CD14-positive monocyte (primary cell): ENCODE measurements at regions not wholly inside any gene's neighbourhood (a gene's known extent, or its start where the extent isn't known, plus 50 kb on each side); places are given as distances from the start of the nearest gene placed in this dataset.

Experiments
- DNase-seq, 3 donors: peaks; one replicate each; pipeline ENCODE4 v3.0.0-alpha.2; 2011 to 2022
- H2AFZ ChIP-seq: 2 replicates; pipeline ENCODE4 v1.6.0; 2012; ENCODE audit warnings: mild to moderate bottlenecking, low read depth, low read length, inconsistent platforms; ENCODE audit not compliant: insufficient read depth, poor library complexity, severe bottlenecking
- H3K27ac ChIP-seq, 2 donors: 1 replicate in 1 of 2; 2 replicates in 1 of 2; pipeline ENCODE4 v1.5.1; 2012 to 2013; ENCODE audit warnings: low read length in 2 of 2, control low read depth in 1 of 2, inconsistent platforms in 1 of 2, low read depth in 1 of 2, mild to moderate bottlenecking in 1 of 2
- H3K27me3 ChIP-seq, 2 donors: one replicate each; pipeline versions ENCODE4 v1.6.0 to v1.6.1; 2011 to 2013; ENCODE audit warnings: low read length in 2 of 2; ENCODE audit not compliant: control insufficient read depth in 2 of 2, insufficient read depth in 2 of 2
- H3K36me3 ChIP-seq, 2 donors: replicated peaks in 1 of 2; 1 replicate in 1 of 2; 2 replicates in 1 of 2; pipeline versions ENCODE4 v1.5.1 to v1.6.1; 2012 to 2013; ENCODE audit warnings: low read length in 2 of 2, control low read depth in 1 of 2, inconsistent platforms in 1 of 2, mild to moderate bottlenecking in 1 of 2; ENCODE audit not compliant: insufficient read depth in 2 of 2, control insufficient read depth in 1 of 2
- H3K4me1 ChIP-seq, 2 donors: 1 replicate in 1 of 2; 2 replicates in 1 of 2; pipeline versions ENCODE4 v1.5.1 to v1.6.1; 2012 to 2013; ENCODE audit warnings: low read length in 2 of 2, control low read depth in 1 of 2, inconsistent platforms in 1 of 2, mild to moderate bottlenecking in 1 of 2, moderate library complexity in 1 of 2; ENCODE audit not compliant: insufficient read depth in 2 of 2, control insufficient read depth in 1 of 2
- H3K4me2 ChIP-seq: replicated peaks from 2 replicates; pipeline ENCODE3; 2012; ENCODE audit warnings: low read length, moderate library complexity, mild to moderate bottlenecking; ENCODE audit not compliant: poor library complexity, severe bottlenecking; ENCODE audit errors: extremely low read depth
- H3K4me3 ChIP-seq, 3 experiments: fragments of 200-600 bp in 1 of 3; sonication (generic) in 1 of 3; replicated peaks in 1 of 3; 1 replicate in 2 of 3; 2 replicates in 1 of 3; pipeline ENCODE4 v1.5.1; 2011 to 2013; ENCODE audit warnings: low read length in 3 of 3, mild to moderate bottlenecking in 3 of 3, control low read depth in 2 of 3, low read depth in 2 of 3, inconsistent platforms in 1 of 3, moderate library complexity in 1 of 3
- H3K79me2 ChIP-seq: 2 replicates; pipeline ENCODE4 v1.6.0; 2012; ENCODE audit warnings: mild to moderate bottlenecking, control low read depth, inconsistent platforms, low read length, moderate library complexity; ENCODE audit not compliant: insufficient read depth
- H3K9ac ChIP-seq: 2 replicates; pipeline ENCODE4 v1.6.0; 2017; ENCODE audit warnings: low read length, mild to moderate bottlenecking; ENCODE audit not compliant: insufficient read depth, poor library complexity, severe bottlenecking
- H3K9me3 ChIP-seq, 2 donors: replicated peaks in 1 of 2; 1 replicate in 1 of 2; 2 replicates in 1 of 2; pipeline versions ENCODE4 v1.5.1 to v1.6.1; 2012 to 2013; ENCODE audit warnings: low read length in 2 of 2, control low read depth in 1 of 2; ENCODE audit not compliant: control insufficient read depth in 1 of 2, insufficient read depth in 1 of 2
- H4K20me1 ChIP-seq: 2 replicates; pipeline ENCODE4 v1.6.0; 2012; ENCODE audit warnings: mild to moderate bottlenecking, low read length, control low read depth, moderate library complexity; ENCODE audit not compliant: insufficient read depth
- H3K27ac Mint-ChIP-seq, 7 donors: one replicate each; pipeline ENCODE4 v1.8.0; 2020; ENCODE audit warnings: mild to moderate bottlenecking in 7 of 7, mixed read lengths in 7 of 7, moderate library complexity in 6 of 7, inconsistent platforms in 2 of 7
- H3K27me3 Mint-ChIP-seq, 3 donors: one replicate each; pipeline ENCODE4 v1.8.0; 2021 to 2022; ENCODE audit warnings: low read depth in 3 of 3, mild to moderate bottlenecking in 3 of 3, mixed read lengths in 3 of 3, moderate library complexity in 3 of 3, inconsistent platforms in 1 of 3
- H3K36me3 Mint-ChIP-seq, 2 donors: one replicate each; pipeline ENCODE4 v1.8.0; 2020; ENCODE audit warnings: mixed read lengths in 2 of 2, inconsistent platforms in 1 of 2, mild to moderate bottlenecking in 1 of 2
- H3K4me1 Mint-ChIP-seq: one replicate; pipeline ENCODE4 v1.8.0; 2020; ENCODE audit warnings: mild to moderate bottlenecking, mixed read lengths
- H3K4me3 Mint-ChIP-seq, 2 donors: one replicate each; pipeline ENCODE4 v1.8.0; 2020; ENCODE audit warnings: mild to moderate bottlenecking in 2 of 2, mixed read lengths in 2 of 2, moderate library complexity in 1 of 2
- H3K9me3 Mint-ChIP-seq, 7 donors: one replicate each; pipeline ENCODE4 v1.8.0; 2020 to 2022; ENCODE audit warnings: mixed read lengths in 7 of 7, mild to moderate bottlenecking in 6 of 7, moderate library complexity in 6 of 7, inconsistent platforms in 2 of 7
- WGBS: methylation state at CpG from one replicate; pipeline ENCODE4 v1.1.5; 2013; ENCODE audit warnings: missing lambda C conversion rate; ENCODE audit not compliant: insufficient coverage; 5-methylcytosine and 5-hydroxymethylcytosine counted together
- intact Hi-C, 2 donors: fragments of 100-400 bp; cut with micrococcal nuclease; formaldehyde crosslinking; loops; one replicate each; pipeline versions ENCODE4 v1.15.0 to v1.15.1; 2023
- TF ChIP-seq, protein P1 (sequence below): fragments of 200-600 bp; IDR thresholded peaks from one replicate; pipeline ENCODE4 v1.8.0; 2022; ENCODE audit warnings: antibody characterized with exemption, mild to moderate bottlenecking

DNA sequence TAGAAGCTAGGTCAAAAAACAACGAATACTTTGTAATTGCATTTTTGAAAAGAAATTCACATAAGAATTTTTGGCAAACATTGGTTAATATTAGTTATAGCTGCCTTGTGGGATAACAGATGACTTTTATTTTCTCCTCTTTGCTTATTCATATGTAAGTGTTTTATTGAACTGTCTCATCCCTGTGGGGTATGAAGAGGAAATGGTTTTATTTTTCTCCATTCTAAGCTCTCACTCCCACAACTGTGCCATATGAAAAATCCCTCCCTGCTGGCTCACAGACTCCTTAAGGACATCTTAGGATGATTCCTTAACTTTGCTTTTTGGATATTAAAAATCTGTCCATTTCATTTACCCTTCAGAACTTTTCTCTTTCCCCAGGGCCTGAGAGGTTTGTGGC is 300.6 kb downstream of the PPP1R2C start:
- H3K4me3 Mint-ChIP-seq: no peak overlapping the region
- Histone ChIP-seq H3K27me3 (no peaks in the 10 kb centered on the region), H3K27ac (no peak overlapping the region), H3K9ac (no peak overlapping the region), H3K36me3 (no peaks in the 10 kb centered on the region), H3K4me2 (no peak overlapping the region), H4K20me1 (no peaks in the 10 kb centered on the region), H2AFZ (no peak overlapping the region), H3K4me1 (no peaks in the 10 kb centered on the region), H3K79me2 (no peaks in the 10 kb centered on the region), H3K9me3 (no peaks in the 10 kb centered on the region), H3K4me3 (no peak overlapping the region)
- no peak for DNase-seq
- no peaks in the 10 kb centered on the region for H3K36me3 Mint-ChIP-seq
- no peaks in the 10 kb centered on the region for H3K4me1 Mint-ChIP-seq
- TF ChIP-seq, protein P1, sequence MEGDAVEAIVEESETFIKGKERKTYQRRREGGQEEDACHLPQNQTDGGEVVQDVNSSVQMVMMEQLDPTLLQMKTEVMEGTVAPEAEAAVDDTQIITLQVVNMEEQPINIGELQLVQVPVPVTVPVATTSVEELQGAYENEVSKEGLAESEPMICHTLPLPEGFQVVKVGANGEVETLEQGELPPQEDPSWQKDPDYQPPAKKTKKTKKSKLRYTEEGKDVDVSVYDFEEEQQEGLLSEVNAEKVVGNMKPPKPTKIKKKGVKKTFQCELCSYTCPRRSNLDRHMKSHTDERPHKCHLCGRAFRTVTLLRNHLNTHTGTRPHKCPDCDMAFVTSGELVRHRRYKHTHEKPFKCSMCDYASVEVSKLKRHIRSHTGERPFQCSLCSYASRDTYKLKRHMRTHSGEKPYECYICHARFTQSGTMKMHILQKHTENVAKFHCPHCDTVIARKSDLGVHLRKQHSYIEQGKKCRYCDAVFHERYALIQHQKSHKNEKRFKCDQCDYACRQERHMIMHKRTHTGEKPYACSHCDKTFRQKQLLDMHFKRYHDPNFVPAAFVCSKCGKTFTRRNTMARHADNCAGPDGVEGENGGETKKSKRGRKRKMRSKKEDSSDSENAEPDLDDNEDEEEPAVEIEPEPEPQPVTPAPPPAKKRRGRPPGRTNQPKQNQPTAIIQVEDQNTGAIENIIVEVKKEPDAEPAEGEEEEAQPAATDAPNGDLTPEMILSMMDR: no peak
- H3K27me3 Mint-ChIP-seq: peaks cover 0 to 9% (median 1%) of the 10 kb centered on the region in 3 donors
- H3K27ac Mint-ChIP-seq: no peak overlapping the region
- intact Hi-C loops: no loop called here
- H3K9me3 Mint-ChIP-seq: peaks cover 0 to 5% (median 2%) of the 10 kb centered on the region in 7 donors
- no CpG with 5 or more reads among the region's 1 CpG for WGBS

- Histone ChIP-seq H4K20me1 (no peaks in the 10 kb centered on the region), H3K9me3 (no peaks in the 10 kb centered on the region), H2AFZ (no peak overlapping the region), H3K27me3 (no peaks in the 10 kb centered on the region), H3K79me2 (no peaks in the 10 kb centered on the region), H3K27ac (no peak overlapping the region), H3K4me3 (no peak overlapping the region), H3K4me1 (no peaks in the 10 kb centered on the region), H3K4me2 (no peak overlapping the region), H3K36me3 (no peaks in the 10 kb centered on the region), H3K9ac (no peak overlapping the region)
- DNase-seq: no peak
- Mint-ChIP-seq H3K4me1 (no peaks in the 10 kb centered on the region), H3K9me3 (peaks cover 0 to 9% (median 2%) of the 10 kb centered on the region in 7 donors), H3K27me3 (peaks cover 0 to 9% (median 3%) of the 10 kb centered on the region in 3 donors), H3K27ac (no peak overlapping the region), H3K36me3 (no peaks in the 10 kb centered on the region), H3K4me3 (no peak overlapping the region)
- WGBS: no CpG with 5 or more reads among the region's 1 CpG
- intact Hi-C loops: no loop called here
- TF ChIP-seq, protein P1: no peak
Measured at GRCh38 chrX:42472727-42473126, 305.2 kb downstream of the PPP1R2C start.
